HG02588 (cell line): ENCODE measurements at regions not wholly inside any gene's neighbourhood (a gene's known extent, or its start where the extent isn't known, plus 50 kb on each side); places are given as distances from the start of the nearest gene placed in this dataset.
"Not testable (repeated sequence)": the region's sequence is repeated elsewhere in the genome, so short reads cannot be mapped to it uniquely, and the experiment has no call there.

Experiments
- ATAC-seq: cut with Tn5 transposase; IDR thresholded peaks from one replicate; pipeline ENCODE4 v1.9.1; 2021; ENCODE audit warnings: mild to moderate bottlenecking, moderate library complexity; ENCODE audit not compliant: unreplicated experiment

DNA sequence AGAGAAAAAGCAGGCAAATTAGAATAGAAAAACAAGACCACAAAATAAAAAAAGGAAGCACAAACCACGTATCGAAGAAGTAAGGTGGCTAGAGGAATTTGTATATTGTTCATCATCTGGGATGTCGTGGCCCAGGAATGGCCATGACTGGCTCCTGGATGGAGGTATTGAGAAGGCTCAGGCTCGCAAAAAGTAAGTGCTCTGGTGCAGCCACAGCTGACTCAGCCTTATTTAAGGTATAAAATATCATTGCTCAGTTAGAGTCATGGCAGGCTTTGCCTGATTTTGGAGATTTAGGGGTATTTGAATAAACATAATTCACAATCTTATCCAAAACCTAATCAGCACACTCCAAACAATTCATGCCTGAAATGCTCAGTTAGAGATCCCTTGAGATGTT lies 78.4 kb upstream of the FANCL start:
- ATAC-seq: no peak

- ATAC-seq: not testable (repeated sequence)
These were observed 77.8 kb upstream of the FANCL start for GRCh38 chr2:58318949-58319348.

GRCh38 chr2:58313926-58314325 lies 72.8 kb upstream of the FANCL start:
- ATAC-seq: no peak

DNA sequence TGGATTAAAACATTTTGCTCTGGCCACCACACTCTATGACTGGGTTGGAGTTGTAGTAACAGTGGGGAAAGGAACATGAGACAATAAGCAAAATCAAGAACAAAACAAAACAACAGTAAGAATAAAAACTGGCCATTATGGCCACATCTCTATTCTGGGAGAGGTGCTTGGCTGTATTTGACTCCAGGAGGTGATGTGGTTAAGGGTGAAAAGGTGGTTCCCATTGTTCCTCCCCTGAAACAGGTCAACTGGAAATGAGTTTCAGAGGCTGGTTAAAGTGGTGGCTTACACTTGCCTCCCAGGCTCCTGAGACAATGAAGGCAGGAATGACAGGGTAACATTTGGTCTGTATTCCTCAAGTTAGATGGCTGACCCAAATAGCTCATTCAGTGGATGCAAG lies 67.3 kb upstream of the FANCL start:
- no peak for ATAC-seq

DNA sequence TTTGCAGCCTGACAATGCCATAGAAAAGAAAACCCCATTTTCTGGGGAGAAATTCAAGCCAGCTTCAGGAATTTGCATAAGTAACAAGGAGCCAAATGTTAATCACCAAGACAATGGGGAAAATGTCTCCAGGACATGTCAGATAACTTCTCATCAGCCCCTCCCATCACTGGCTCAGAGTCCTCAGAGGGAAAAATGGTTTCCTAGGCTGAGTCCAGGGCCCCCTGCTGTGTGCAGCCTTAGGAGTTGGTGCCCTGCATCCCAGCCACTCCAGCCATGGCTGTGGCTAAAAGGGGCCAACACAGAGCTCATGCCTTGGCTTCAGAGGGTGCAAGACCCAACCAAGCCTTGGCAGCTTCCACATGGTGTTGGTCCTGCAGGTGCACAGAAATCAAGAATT lies 63.7 kb upstream of the FANCL start:
- ATAC-seq: no peak

DNA sequence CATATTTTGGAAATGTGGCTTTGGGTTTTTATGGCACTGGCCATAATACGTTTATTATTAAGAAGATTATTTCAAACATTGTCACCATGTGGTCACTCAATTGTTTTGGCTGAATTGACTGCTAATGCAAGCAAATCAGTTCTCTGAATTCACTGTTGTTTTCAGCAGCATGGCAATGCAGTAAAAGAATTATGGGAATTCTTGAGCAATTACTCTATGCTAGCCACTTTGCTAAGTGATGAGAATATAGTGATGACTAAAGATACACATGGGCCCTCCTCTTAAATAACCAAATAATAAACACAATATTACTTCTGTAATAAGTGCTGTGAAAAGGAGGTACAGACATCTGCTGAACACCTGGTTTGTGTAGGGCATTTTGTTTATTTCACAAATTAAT lies 58.0 kb upstream of the FANCL start:
- no peak for ATAC-seq

DNA sequence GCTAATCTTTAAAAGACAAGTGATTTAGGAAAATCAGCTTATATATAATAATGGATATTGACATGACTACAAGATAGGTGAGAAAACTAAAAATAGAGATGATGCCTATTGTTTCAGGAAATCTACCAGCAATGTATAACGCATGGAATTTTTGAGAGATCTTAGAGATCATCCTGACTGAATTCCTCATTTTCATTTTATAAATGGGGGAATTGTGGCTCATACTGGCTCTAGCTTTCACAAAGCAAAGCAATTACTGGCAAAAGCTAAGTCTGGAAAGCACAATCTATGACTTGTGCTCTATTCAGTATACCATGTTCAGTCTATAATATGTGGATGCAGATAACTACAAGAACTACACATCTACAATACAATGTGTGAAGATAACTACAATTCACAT lies 51.9 kb upstream of the FANCL start:
- ATAC-seq: no peak

- ATAC-seq: no peak
These were observed 50.8 kb upstream of the FANCL start for GRCh38 chr2:58291726-58292438.
